KMS-11 (cell line): ENCODE measurements at regions not wholly inside any gene's neighbourhood (a gene's known extent, or its start where the extent isn't known, plus 50 kb on each side); places are given as distances from the start of the nearest gene placed in this dataset.
"Not testable (repeated sequence)": the region's sequence is repeated elsewhere in the genome, so short reads cannot be mapped to it uniquely, and the experiment has no call there.

Experiments used
- H2AFZ ChIP-seq: fragments of 200-600 bp; sonication (generic); 2 replicates; pipeline ENCODE4 v1.6.1; 2016; ENCODE audit warnings: antibody characterized with exemption, mixed run types, low read depth
- H3K27ac ChIP-seq: fragments of 200-600 bp; sonication (generic); 2 replicates; pipeline ENCODE4 v1.6.1; 2016; ENCODE audit warnings: mild to moderate bottlenecking, mixed run types
- H3K27me3 ChIP-seq: fragments of 200-600 bp; sonication (generic); 2 replicates; pipeline ENCODE4 v1.6.1; 2017; ENCODE audit warnings: mild to moderate bottlenecking, low read depth, mixed run types, moderate library complexity; ENCODE audit not compliant: insufficient read depth
- H3K36me3 ChIP-seq: fragments of 200-600 bp; sonication (generic); 2 replicates; pipeline ENCODE4 v1.6.1; 2017; ENCODE audit warnings: mild to moderate bottlenecking, mixed run types; ENCODE audit not compliant: insufficient read depth
- H3K4me1 ChIP-seq: fragments of 200-600 bp; sonication (generic); 2 replicates; pipeline ENCODE4 v1.6.1; 2016; ENCODE audit warnings: mild to moderate bottlenecking, low read depth, mixed run types; ENCODE audit not compliant: poor library complexity, severe bottlenecking
- H3K4me2 ChIP-seq: fragments of 200-600 bp; sonication (generic); 2 replicates; pipeline ENCODE4 v1.7.0; 2016; ENCODE audit warnings: mild to moderate bottlenecking, mixed run types
- H3K4me3 ChIP-seq: fragments of 200-600 bp; sonication (generic); IDR thresholded peaks from 2 replicates; pipeline ENCODE4 v1.6.1; 2017; ENCODE audit warnings: low read depth, low read length, mixed read lengths; ENCODE audit not compliant: insufficient read depth
- H3K79me2 ChIP-seq: fragments of 200-600 bp; sonication (generic); 2 replicates; pipeline ENCODE4 v1.6.1; 2016; ENCODE audit warnings: low read depth, mixed run types; ENCODE audit not compliant: insufficient read depth
- H3K9ac ChIP-seq: fragments of 200-600 bp; sonication (generic); 2 replicates; pipeline ENCODE4 v1.6.1; 2016; ENCODE audit warnings: mild to moderate bottlenecking, mixed run types
- H4K20me1 ChIP-seq: fragments of 200-600 bp; sonication (generic); 2 replicates; pipeline ENCODE4 v1.6.1; 2016; ENCODE audit warnings: mild to moderate bottlenecking, mixed run types; ENCODE audit not compliant: insufficient read depth
- CTCF ChIP-seq: fragments of 200-600 bp; sonication (generic); conservative IDR thresholded peaks from 2 replicates; pipeline ENCODE4 v1.6.1; 2017; ENCODE audit warnings: low read depth, mild to moderate bottlenecking, antibody characterized with exemption, low read length, moderate library complexity, mixed read lengths

DNA sequence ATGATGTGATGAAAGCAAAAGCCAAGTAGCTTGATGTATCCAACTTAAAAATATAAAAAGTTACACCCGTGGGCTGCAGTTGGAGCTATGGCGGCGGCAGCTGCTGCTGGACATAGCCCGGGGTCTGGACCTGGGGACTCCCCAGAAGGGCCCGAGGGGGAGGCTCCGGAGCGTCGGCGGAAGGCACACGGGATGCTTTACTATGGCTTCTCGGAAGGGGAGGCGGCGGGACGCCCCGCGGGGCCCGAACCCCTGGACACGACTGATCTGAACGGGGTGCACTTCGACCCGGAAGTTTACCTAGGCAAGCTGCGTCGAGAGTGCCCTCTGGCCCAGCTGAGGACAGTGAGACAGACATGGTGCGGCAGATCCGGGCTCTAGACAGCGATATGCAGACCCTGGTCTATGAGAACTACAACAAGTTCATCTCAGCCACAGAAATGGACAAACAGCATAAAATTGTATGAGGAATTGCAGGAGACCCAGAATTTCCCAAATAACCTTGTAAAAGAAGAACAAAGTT lies 109.5 kb upstream of the EEF2KMT start:
- TF ChIP-seq CTCF: no peak
- H3K4me3 ChIP-seq: no peak overlapping the region

GRCh38 chr16:5206331-5206990 lies 108.9 kb upstream of the EEF2KMT start:
- no peak overlapping the region for H3K27ac ChIP-seq
- TF ChIP-seq CTCF: no peak
- no peaks in the 10 kb centered on the region for H3K79me2 ChIP-seq

More for the DNA sequence above, 109.5 kb upstream of the EEF2KMT start:
- H3K27me3 ChIP-seq: no peaks in the 10 kb centered on the region
- no peak overlapping the region for H2AFZ ChIP-seq
- no peak overlapping the region for H3K27ac ChIP-seq
- H3K4me2 ChIP-seq: no peak overlapping the region
- H3K36me3 ChIP-seq: no peaks in the 10 kb centered on the region
- no peaks in the 10 kb centered on the region for H3K4me1 ChIP-seq
- H4K20me1 ChIP-seq: no peaks in the 10 kb centered on the region
- H3K9ac ChIP-seq: no peak overlapping the region
- no peaks in the 10 kb centered on the region for H3K79me2 ChIP-seq

DNA sequence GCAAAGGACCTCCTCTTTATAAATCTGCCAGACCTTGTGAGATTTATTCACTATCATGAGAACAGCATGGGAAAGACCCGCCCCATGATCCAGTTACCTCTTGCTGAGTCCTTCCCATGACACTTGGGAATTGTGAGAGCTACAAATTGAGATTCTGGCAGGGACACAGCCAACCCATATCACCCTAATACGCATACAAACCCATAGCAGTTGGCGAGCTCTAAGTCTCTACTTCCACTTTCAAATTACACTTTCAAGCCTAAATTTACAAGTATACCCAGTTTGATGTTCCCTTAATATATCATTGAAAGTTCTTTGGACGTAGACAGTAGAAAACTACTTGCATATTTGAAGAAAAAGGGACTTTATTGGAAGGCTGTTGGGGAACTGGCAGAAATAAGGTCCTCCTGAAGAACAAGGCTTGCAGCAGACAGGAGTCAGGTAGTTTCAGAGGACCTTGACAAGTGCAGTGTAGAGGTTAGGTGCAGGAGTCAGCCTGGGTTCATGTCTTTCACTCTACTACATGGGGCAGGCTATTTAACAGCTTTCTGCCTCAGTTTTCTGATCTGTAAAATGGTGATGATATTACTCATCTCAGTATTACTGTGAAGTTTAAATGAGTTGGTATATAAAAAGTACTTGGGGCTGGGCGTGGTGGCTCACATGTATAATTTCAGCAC lies 107.9 kb upstream of the EEF2KMT start:
- H3K36me3 ChIP-seq: no peaks in the 10 kb centered on the region
- no peak overlapping the region for H3K27ac ChIP-seq
- no peaks in the 10 kb centered on the region for H3K79me2 ChIP-seq
- H3K4me1 ChIP-seq: no peaks in the 10 kb centered on the region
- H4K20me1 ChIP-seq: no peaks in the 10 kb centered on the region
- no peak overlapping the region for H3K9ac ChIP-seq
- TF ChIP-seq CTCF: no peak
- no peaks in the 10 kb centered on the region for H3K27me3 ChIP-seq
- no peak overlapping the region for H3K4me2 ChIP-seq
- no peak overlapping the region for H2AFZ ChIP-seq
- H3K4me3 ChIP-seq: no peak overlapping the region

More at GRCh38 chr16:5206331-5206990, 108.9 kb upstream of the EEF2KMT start:
- Histone ChIP-seq H3K4me1 (no peaks in the 10 kb centered on the region), H3K27me3 (no peaks in the 10 kb centered on the region), H4K20me1 (no peaks in the 10 kb centered on the region), H3K9ac (no peak overlapping the region), H3K4me3 (no peak overlapping the region), H2AFZ (no peak overlapping the region), H3K4me2 (no peak overlapping the region), H3K36me3 (no peaks in the 10 kb centered on the region)

DNA sequence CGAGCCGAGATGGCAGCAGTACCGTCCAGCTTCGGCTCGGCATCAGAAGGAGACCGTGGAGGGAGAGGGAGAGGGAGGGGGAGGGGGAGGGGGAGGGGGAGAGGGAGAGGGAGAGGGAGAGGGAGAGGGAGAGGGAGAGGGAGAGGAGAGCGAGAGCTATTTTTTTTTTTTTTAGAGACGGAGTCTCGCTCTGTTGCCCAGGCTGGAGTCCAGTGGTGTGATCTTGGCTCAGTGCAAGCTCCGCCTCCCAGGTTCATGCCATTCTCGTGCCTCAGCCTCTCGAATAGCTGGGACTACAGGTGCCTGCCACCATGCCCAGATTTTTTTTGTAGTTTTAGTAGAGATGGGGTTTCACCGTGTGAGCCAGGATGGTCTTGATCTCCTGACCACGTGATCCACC lies 106.1 kb upstream of the EEF2KMT start:
- H3K4me1 ChIP-seq, H3K27me3 ChIP-seq: not testable (repeated sequence)

GRCh38 chr16:5200123-5200522 lies 102.5 kb upstream of the EEF2KMT start:
- Histone ChIP-seq H3K9ac (no peak overlapping the region), H3K4me2 (no peak overlapping the region)
- no peak for TF ChIP-seq CTCF

More for the DNA sequence above, 106.1 kb upstream of the EEF2KMT start:
- not testable (repeated sequence) for H3K9ac ChIP-seq, H3K79me2 ChIP-seq, H3K4me2 ChIP-seq, H3K4me3 ChIP-seq, H4K20me1 ChIP-seq, H2AFZ ChIP-seq, H3K27ac ChIP-seq, H3K36me3 ChIP-seq

More at GRCh38 chr16:5200123-5200522, 102.5 kb upstream of the EEF2KMT start:
- Histone ChIP-seq H3K4me1 (no peaks in the 10 kb centered on the region), H3K27me3 (no peaks in the 10 kb centered on the region), H3K36me3 (no peaks in the 10 kb centered on the region), H3K27ac (no peak overlapping the region), H3K4me3 (no peak overlapping the region), H3K79me2 (no peaks in the 10 kb centered on the region), H4K20me1 (no peaks in the 10 kb centered on the region), H2AFZ (no peak overlapping the region)
